Neuronal stem cell (in vitro differentiated cells): ENCODE measurements at regions not wholly inside any gene's neighbourhood (a gene's known extent, or its start where the extent isn't known, plus 50 kb on each side); places are given as distances from the start of the nearest gene placed in this dataset.

Experiments used
- DNase-seq: peaks from one replicate; pipeline ENCODE4 v3.0.0-alpha.2; 2013; ENCODE audit warnings: low spot score
- H2AFZ ChIP-seq: one replicate; pipeline ENCODE4 v1.6.1; 2013; ENCODE audit warnings: mild to moderate bottlenecking, low read length, inconsistent platforms
- H2AK5ac ChIP-seq: 2 replicates; pipeline ENCODE4 v1.6.1; 2013; ENCODE audit warnings: low read depth, mild to moderate bottlenecking, inconsistent platforms, low read length, moderate library complexity, mixed read lengths
- H2BK120ac ChIP-seq: 2 replicates; pipeline ENCODE4 v1.6.1; 2013; ENCODE audit warnings: low read depth, mild to moderate bottlenecking, inconsistent platforms, low read length, moderate library complexity, mixed read lengths
- H2BK12ac ChIP-seq: one replicate; pipeline ENCODE4 v1.6.1; 2013; ENCODE audit warnings: low read length, inconsistent platforms
- H2BK15ac ChIP-seq: 2 replicates; pipeline ENCODE4 v1.6.1; 2013; ENCODE audit warnings: mild to moderate bottlenecking, low read length, inconsistent platforms, mixed read lengths
- H2BK5ac ChIP-seq: one replicate; pipeline ENCODE4 v1.6.1; 2013; ENCODE audit warnings: inconsistent platforms, mild to moderate bottlenecking, low read length, moderate library complexity
- H3K14ac ChIP-seq: one replicate; pipeline ENCODE4 v1.6.1; 2013; ENCODE audit warnings: low read length, inconsistent platforms
- H3K18ac ChIP-seq: 2 replicates; pipeline ENCODE4 v1.6.1; 2013; ENCODE audit warnings: low read length, inconsistent platforms
- H3K23ac ChIP-seq: 2 replicates; pipeline ENCODE4 v1.6.1; 2013; ENCODE audit warnings: low read depth, mild to moderate bottlenecking, mixed read lengths, low read length, inconsistent platforms; ENCODE audit not compliant: poor library complexity
- H3K27ac ChIP-seq: replicated peaks from 3 replicates; pipeline ENCODE4 v1.5.1; 2013; ENCODE audit warnings: low read length, inconsistent platforms
- H3K27me3 ChIP-seq, 3 experiments: 2 replicates each; pipeline ENCODE4 v1.6.1; 2013; ENCODE audit warnings: low read length in 3 of 3, mild to moderate bottlenecking in 2 of 3, inconsistent platforms in 1 of 3, low read depth in 1 of 3, mixed read lengths in 1 of 3, moderate library complexity in 1 of 3; ENCODE audit not compliant: control insufficient read depth in 3 of 3, insufficient read depth in 3 of 3
- H3K36me3 ChIP-seq, 2 donors: replicated peaks in 1 of 2; 2 replicates each; pipeline ENCODE4 v1.6.1; 2013; ENCODE audit warnings: low read length in 2 of 2; ENCODE audit not compliant: control insufficient read depth in 2 of 2, insufficient read depth in 2 of 2
- H3K4ac ChIP-seq: 2 replicates; pipeline ENCODE4 v1.6.1; 2013; ENCODE audit warnings: inconsistent platforms, mild to moderate bottlenecking, low read length, moderate library complexity
- H3K4me1 ChIP-seq, 2 donors: 1 replicate in 1 of 2; 2 replicates in 1 of 2; pipeline ENCODE4 v1.6.1; 2013; ENCODE audit warnings: low read length in 2 of 2, low read depth in 1 of 2; ENCODE audit not compliant: control insufficient read depth in 2 of 2, insufficient read depth in 1 of 2
- H3K4me2 ChIP-seq: one replicate; pipeline ENCODE4 v1.6.1; 2013; ENCODE audit warnings: mild to moderate bottlenecking, low read length, inconsistent platforms; ENCODE audit not compliant: insufficient read depth, poor library complexity, severe bottlenecking
- H3K4me3 ChIP-seq, 2 donors: 2 replicates each; pipeline ENCODE4 v1.5.1; 2013; ENCODE audit warnings: low read length in 2 of 2, mild to moderate bottlenecking in 2 of 2, inconsistent platforms in 1 of 2, moderate library complexity in 1 of 2
- H3K79me1 ChIP-seq: one replicate; pipeline ENCODE4 v1.6.1; 2013; ENCODE audit warnings: low read depth, mild to moderate bottlenecking, inconsistent platforms, low read length, moderate library complexity
- H3K9ac ChIP-seq: one replicate; pipeline ENCODE4 v1.6.1; 2013; ENCODE audit warnings: mild to moderate bottlenecking, low read depth, low read length, inconsistent platforms; ENCODE audit not compliant: poor library complexity
- H3K9me3 ChIP-seq, 2 donors: replicated peaks in 1 of 2; 2 replicates each; pipeline versions ENCODE3 to v1.6.1; 2013; ENCODE audit warnings: low read length in 2 of 2, mild to moderate bottlenecking in 2 of 2, inconsistent platforms in 1 of 2, low read depth in 1 of 2, mixed read lengths in 1 of 2, moderate library complexity in 1 of 2; ENCODE audit not compliant: control insufficient read depth in 2 of 2, insufficient read depth in 1 of 2
- H4K8ac ChIP-seq: one replicate; pipeline ENCODE4 v1.6.1; 2013; ENCODE audit warnings: low read depth, mild to moderate bottlenecking, inconsistent platforms, low read length, moderate library complexity
- H4K91ac ChIP-seq: one replicate; pipeline ENCODE4 v1.6.1; 2013; ENCODE audit warnings: low read length, low read depth, mild to moderate bottlenecking, inconsistent platforms; ENCODE audit not compliant: poor library complexity
- WGBS, 2 donors: extraction: QIAGEN DNeasy Blood & Tissue Kit; methylation state at CpG; one replicate each; pipeline ENCODE4 v1.1.7; 2013; ENCODE audit warnings: missing lambda C conversion rate in 2 of 2, mixed read lengths in 1 of 2; ENCODE audit not compliant: insufficient read length in 2 of 2, insufficient replicate concordance in 1 of 2; ENCODE audit errors: extremely low coverage in 2 of 2; 5-methylcytosine and 5-hydroxymethylcytosine counted together

GRCh38 chr14:86052868-86053267 lies 522.9 kb downstream of the FLRT2 start:
- no peaks in the 10 kb centered on the region for H3K9me3 ChIP-seq
- no peak overlapping the region for H2AFZ ChIP-seq
- H3K4ac ChIP-seq = no peak overlapping the region
- H3K14ac ChIP-seq = no peak overlapping the region
- DNase-seq = no peak
- no peak overlapping the region for H2BK15ac ChIP-seq
- no CpG with 5 or more reads among the region's 1 CpG for WGBS, 2 donors
- H3K18ac ChIP-seq = no peak overlapping the region
- no peak overlapping the region for H4K91ac ChIP-seq
- H2BK5ac ChIP-seq = no peak overlapping the region
- H3K23ac ChIP-seq = no peak overlapping the region
- no peaks in the 10 kb centered on the region for H3K36me3 ChIP-seq
- no peak overlapping the region for H4K8ac ChIP-seq
- H2BK12ac ChIP-seq = no peak overlapping the region
- H2AK5ac ChIP-seq = no peak overlapping the region
- no peak overlapping the region for H2BK120ac ChIP-seq
- H3K4me1 ChIP-seq = no peaks in the 10 kb centered on the region
- no peak overlapping the region for H3K9ac ChIP-seq
- H3K4me2 ChIP-seq = no peak overlapping the region
- H3K27me3 ChIP-seq = no peaks in the 10 kb centered on the region
- H3K79me1 ChIP-seq = no peaks in the 10 kb centered on the region
- no peak overlapping the region for H3K4me3 ChIP-seq
- no peak overlapping the region for H3K27ac ChIP-seq

GRCh38 chr14:86050757-86051156 lies 520.8 kb downstream of the FLRT2 start:
- H4K8ac ChIP-seq = no peak overlapping the region
- H2BK12ac ChIP-seq = no peak overlapping the region
- H2AFZ ChIP-seq = no peak overlapping the region
- H3K27ac ChIP-seq = no peak overlapping the region
- no peaks in the 10 kb centered on the region for H3K27me3 ChIP-seq
- no CpG with 5 or more reads among the region's 5 CpGs for WGBS, 2 donors
- H3K9me3 ChIP-seq = no peaks in the 10 kb centered on the region
- DNase-seq = no peak
- no peak overlapping the region for H3K14ac ChIP-seq
- H3K18ac ChIP-seq = no peak overlapping the region
- no peak overlapping the region for H2AK5ac ChIP-seq
- no peak overlapping the region for H4K91ac ChIP-seq
- H3K4ac ChIP-seq = no peak overlapping the region
- H3K9ac ChIP-seq = no peak overlapping the region
- no peaks in the 10 kb centered on the region for H3K4me1 ChIP-seq
- H2BK15ac ChIP-seq = no peak overlapping the region
- no peak overlapping the region for H3K23ac ChIP-seq
- no peak overlapping the region for H3K4me3 ChIP-seq
- H2BK120ac ChIP-seq = no peak overlapping the region
- H3K36me3 ChIP-seq = no peaks in the 10 kb centered on the region
- H3K79me1 ChIP-seq = no peaks in the 10 kb centered on the region
- no peak overlapping the region for H2BK5ac ChIP-seq
- H3K4me2 ChIP-seq = no peak overlapping the region

DNA sequence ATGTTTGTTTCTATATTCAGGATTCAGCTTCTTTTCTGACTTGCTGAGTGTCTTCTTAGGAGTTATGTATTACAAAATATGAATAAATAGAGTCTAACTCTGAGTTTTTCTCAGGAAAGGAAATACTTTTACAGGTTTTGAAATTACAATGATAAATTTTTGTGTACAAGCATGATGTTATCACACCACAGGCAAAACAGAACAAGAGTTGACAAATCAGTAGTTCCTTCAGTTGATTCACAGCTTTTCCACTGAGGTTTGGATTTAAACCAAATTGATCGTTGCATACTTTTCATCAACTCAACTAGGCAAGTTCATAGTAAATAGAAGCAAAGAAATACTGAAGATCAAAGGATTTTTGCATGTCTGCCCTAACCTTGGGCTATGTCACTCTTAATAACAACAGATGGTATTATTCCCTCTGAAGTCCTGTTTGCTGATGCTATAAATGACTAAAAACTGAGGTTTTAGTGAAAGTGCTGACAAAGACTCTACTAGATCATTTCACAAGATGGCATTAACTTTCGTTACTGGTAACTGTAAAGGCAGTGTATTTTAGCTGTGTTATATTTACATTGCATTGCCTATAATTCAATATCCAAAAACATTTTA lies 520.2 kb downstream of the FLRT2 start:
- Histone ChIP-seq H3K18ac (no peak overlapping the region), H2BK12ac (no peak overlapping the region), H3K23ac (no peak overlapping the region), H3K4ac (no peak overlapping the region), H2AFZ (no peak overlapping the region), H3K27me3 (no peaks in the 10 kb centered on the region), H2BK5ac (no peak overlapping the region), H2BK15ac (no peak overlapping the region), H4K91ac (no peak overlapping the region), H3K79me1 (no peaks in the 10 kb centered on the region), H2AK5ac (no peak overlapping the region), H4K8ac (no peak overlapping the region), H3K4me3 (no peak overlapping the region), H2BK120ac (no peak overlapping the region), H3K4me1 (no peaks in the 10 kb centered on the region), H3K4me2 (no peak overlapping the region), H3K36me3 (no peaks in the 10 kb centered on the region), H3K27ac (no peak overlapping the region), H3K14ac (no peak overlapping the region), H3K9ac (no peak overlapping the region), H3K9me3 (no peaks in the 10 kb centered on the region)
- WGBS, 2 donors = no CpG with 5 or more reads among the region's 2 CpGs
- no peak for DNase-seq

GRCh38 chr14:86039176-86039575 lies 509.2 kb downstream of the FLRT2 start:
- H3K79me1 ChIP-seq = no peaks in the 10 kb centered on the region
- no peak overlapping the region for H2BK15ac ChIP-seq
- no peak overlapping the region for H3K4ac ChIP-seq
- no peak overlapping the region for H3K27ac ChIP-seq
- DNase-seq = no peak
- H2BK120ac ChIP-seq = no peak overlapping the region
- no peak overlapping the region for H4K8ac ChIP-seq
- H3K4me2 ChIP-seq = no peak overlapping the region
- H3K9ac ChIP-seq = no peak overlapping the region
- H3K14ac ChIP-seq = no peak overlapping the region
- no peak overlapping the region for H3K4me3 ChIP-seq
- H2AK5ac ChIP-seq = no peak overlapping the region
- WGBS, 2 donors = no CpG with 5 or more reads among the region's 1 CpG
- H2BK12ac ChIP-seq = no peak overlapping the region
- no peaks in the 10 kb centered on the region for H3K36me3 ChIP-seq
- H3K9me3 ChIP-seq = no peaks in the 10 kb centered on the region
- H4K91ac ChIP-seq = no peak overlapping the region
- no peaks in the 10 kb centered on the region for H3K4me1 ChIP-seq
- H3K18ac ChIP-seq = no peak overlapping the region
- H2AFZ ChIP-seq = no peak overlapping the region
- H3K27me3 ChIP-seq = no peaks in the 10 kb centered on the region
- H2BK5ac ChIP-seq = no peak overlapping the region
- H3K23ac ChIP-seq = no peak overlapping the region
